Endothelial cell of umbilical vein (primary cell): ENCODE measurements at regions not wholly inside any gene's neighbourhood (a gene's known extent, or its start where the extent isn't known, plus 50 kb on each side); places are given as distances from the start of the nearest gene placed in this dataset.

Source experiments
- BruUV-seq: library from RNA; stranded (reverse); fragments of 400-500 nt; replicated peaks from 2 replicates; lab custom pipeline; 2021; lab: Mats Ljungman, UMichigan
- CTCF ChIA-PET: fragments of 300-600, 350-600 bp; sonication (Branson Sonifier 250); formaldehyde crosslinking; loops from one replicate; lab custom pipeline; 2021; ENCODE audit warnings: antibody characterized with exemption, inconsistent platforms; lab: Charles Lee
- POLR2A ChIA-PET: fragments of 300-600, 350-600 bp; sonication (Branson Sonifier 250); formaldehyde crosslinking; loops from one replicate; lab custom pipeline; 2021; ENCODE audit warnings: antibody characterized with exemption, inconsistent platforms; lab: Charles Lee
- DNase-seq: peaks from one replicate; pipeline ENCODE4 v3.0.0-alpha.2; 2011; ENCODE audit warnings: low read depth, low spot score
- FAIRE-seq: peaks from 2 replicates; lab custom pipeline; 2011; peaks lifted over from hg19 to GRCh38; lab: Jason Lieb, UNC
- H2AFZ ChIP-seq: 2 replicates; pipeline ENCODE4 v1.6.0; 2012; ENCODE audit warnings: low read depth, low read length, control low read depth, inconsistent platforms
- H3K27ac ChIP-seq: 2 replicates; pipeline ENCODE4 v1.5.1; 2011; ENCODE audit warnings: low read depth, mild to moderate bottlenecking, control low read depth, low read length, moderate library complexity; ENCODE audit not compliant: insufficient read depth
- H3K27me3 ChIP-seq, 2 experiments: 2 replicates each; pipeline versions ENCODE4 v1.6.0 to v1.6.1; 2011; ENCODE audit warnings: low read length in 2 of 2, mixed read lengths in 1 of 2; ENCODE audit not compliant: control insufficient read depth in 2 of 2, insufficient read depth in 2 of 2
- H3K36me3 ChIP-seq, 2 experiments: 2 replicates in 1 of 2; 3 replicates in 1 of 2; pipeline ENCODE4 v1.5.1; 2011; ENCODE audit warnings: low read length in 2 of 2, mild to moderate bottlenecking in 1 of 2, moderate library complexity in 1 of 2; ENCODE audit not compliant: control insufficient read depth in 2 of 2, insufficient read depth in 2 of 2; ENCODE audit errors: extremely low read depth in 1 of 2
- H3K4me1 ChIP-seq: 3 replicates; pipeline ENCODE4 v1.5.1; 2011; ENCODE audit warnings: mild to moderate bottlenecking, low read length; ENCODE audit not compliant: control insufficient read depth, insufficient read depth; ENCODE audit errors: extremely low read depth
- H3K4me2 ChIP-seq: 2 replicates; pipeline ENCODE4 v1.6.1; 2011; ENCODE audit warnings: low read length, control low read depth, mixed read lengths; ENCODE audit not compliant: insufficient read depth
- H3K4me3 ChIP-seq, 3 experiments: fragments of 200-600 bp in 1 of 3; sonication (generic), shearing (Covaris generic) in 1 of 3; replicated peaks in 1 of 3; 2 replicates each; pipeline ENCODE4 v1.5.1; 2011 to 2016; ENCODE audit warnings: control low read depth in 3 of 3, low read length in 3 of 3, mild to moderate bottlenecking in 2 of 3, inconsistent platforms in 1 of 3, low read depth in 1 of 3, moderate library complexity in 1 of 3; ENCODE audit not compliant: insufficient read depth in 1 of 3
- H3K79me2 ChIP-seq: 2 replicates; pipeline ENCODE4 v1.6.0; 2012; ENCODE audit warnings: low read length, inconsistent platforms; ENCODE audit not compliant: control insufficient read depth, insufficient read depth
- H3K9ac ChIP-seq: replicated peaks from 2 replicates; pipeline ENCODE3; 2011; ENCODE audit warnings: low read length, control low read depth; ENCODE audit not compliant: insufficient read depth; ENCODE audit errors: extremely low read depth
- H3K9me1 ChIP-seq: replicated peaks from 3 replicates; pipeline ENCODE4 v1.6.0; 2011; ENCODE audit warnings: mild to moderate bottlenecking, low read length; ENCODE audit not compliant: control insufficient read depth, insufficient read depth; ENCODE audit errors: extremely low read depth
- H3K9me3 ChIP-seq: replicated peaks from 2 replicates; pipeline ENCODE4 v1.5.1; 2012; ENCODE audit warnings: low read length, inconsistent platforms; ENCODE audit not compliant: control insufficient read depth, insufficient read depth
- H4K20me1 ChIP-seq: replicated peaks from 2 replicates; pipeline ENCODE3; 2011; ENCODE audit warnings: mild to moderate bottlenecking, low read length; ENCODE audit not compliant: control insufficient read depth, insufficient read depth; ENCODE audit errors: extremely low read depth
- FOS ChIP-seq: IDR thresholded peaks from 2 replicates; pipeline ENCODE4 v1.6.1; 2011; ENCODE audit warnings: mild to moderate bottlenecking, low read length, moderate library complexity, borderline replicate concordance; ENCODE audit not compliant: insufficient read depth
- GATA2 ChIP-seq: IDR thresholded peaks from 2 replicates; pipeline ENCODE4 v1.7.0; 2011; ENCODE audit warnings: low read depth, mild to moderate bottlenecking, moderate library complexity, mixed read lengths, low read length; ENCODE audit not compliant: insufficient read length, insufficient read depth
- JUN ChIP-seq: IDR thresholded peaks from 2 replicates; pipeline ENCODE4 v1.6.1; 2011; ENCODE audit warnings: borderline replicate concordance, low read depth; ENCODE audit not compliant: insufficient read length, insufficient read depth
- POLR2A ChIP-seq: IDR thresholded peaks from 2 replicates; pipeline ENCODE4 v1.6.1; 2012; ENCODE audit warnings: low read depth, mild to moderate bottlenecking, control low read depth, low read length
- POLR2AphosphoS5 ChIP-seq: IDR thresholded peaks from 2 replicates; pipeline ENCODE4 v1.6.1; 2012; ENCODE audit warnings: low read depth, mild to moderate bottlenecking, control low read depth, low read length, moderate library complexity; ENCODE audit not compliant: insufficient read depth
- dilution Hi-C: fragments of 300-500 bp; cut with MboI; formaldehyde crosslinking; loops from one replicate; pipeline ENCODE4 v1.15.0; 2019; ENCODE audit warnings: low sequenced_read_pairs; ENCODE audit not compliant: extremely low pct_ligation_motif_present
- intact Hi-C: fragments of 100-400 bp; cut with micrococcal nuclease; formaldehyde crosslinking; loops from one replicate; pipeline ENCODE4 v1.10.0; 2022
- TF ChIP-seq, protein P1 (sequence below): IDR thresholded peaks from 2 replicates; pipeline ENCODE4 v1.6.1; 2011; ENCODE audit not compliant: insufficient read depth, insufficient read length
- TF ChIP-seq, protein P2 (sequence below), 2 donors: IDR thresholded peaks; 1 replicate in 1 of 2; 2 replicates in 1 of 2; pipeline ENCODE4 v1.5.1; 2011; ENCODE audit warnings: low read length in 2 of 2, mild to moderate bottlenecking in 2 of 2, moderate library complexity in 2 of 2, control low read depth in 1 of 2, inconsistent platforms in 1 of 2, low read depth in 1 of 2; ENCODE audit not compliant: insufficient read depth in 1 of 2; ENCODE audit errors: extremely low read depth in 1 of 2

DNA sequence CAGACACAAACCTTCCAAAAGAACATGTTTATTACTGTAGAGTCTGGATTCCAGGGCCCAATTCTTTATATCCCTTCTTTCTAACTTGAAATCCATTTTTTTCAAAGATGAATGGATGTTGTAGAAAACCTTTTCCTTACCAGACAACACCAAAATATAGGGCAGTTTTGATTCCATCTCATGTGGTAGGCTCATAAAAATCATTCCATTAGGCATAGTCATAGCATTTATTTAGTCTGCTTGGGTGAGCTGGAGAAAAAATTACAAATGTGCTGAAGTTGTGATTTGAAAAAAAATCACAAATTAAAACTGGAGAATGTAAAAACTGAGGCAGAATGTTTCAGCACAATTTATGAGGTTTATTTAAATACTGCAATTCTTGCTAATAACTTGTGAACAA lies 199.3 kb upstream of the TBC1D5 start:
- H2AFZ ChIP-seq: no peak overlapping the region
- H3K9me3 ChIP-seq: no peaks in the 10 kb centered on the region
- no peak overlapping the region for H3K4me3 ChIP-seq
- no peaks in the 10 kb centered on the region for H3K79me2 ChIP-seq
- H3K4me2 ChIP-seq: no peak overlapping the region
- POLR2A ChIA-PET: no interaction called here
- H3K27ac ChIP-seq: no peak overlapping the region
- H3K9ac ChIP-seq: no peak overlapping the region
- dilution Hi-C loops (no loop called here), intact Hi-C loops (no loop called here)
- no peaks in the 10 kb centered on the region for H4K20me1 ChIP-seq
- no peaks in the 10 kb centered on the region for H3K27me3 ChIP-seq
- H3K9me1 ChIP-seq: no peaks in the 10 kb centered on the region
- no peaks in the 10 kb centered on the region for H3K4me1 ChIP-seq
- CTCF ChIA-PET: no interaction called here
- no peaks in the 10 kb centered on the region for H3K36me3 ChIP-seq
- no peak for TF ChIP-seq POLR2A
- DNase-seq (no peak), FAIRE-seq (no peak)
- no TSS peak for BruUV-seq

DNA sequence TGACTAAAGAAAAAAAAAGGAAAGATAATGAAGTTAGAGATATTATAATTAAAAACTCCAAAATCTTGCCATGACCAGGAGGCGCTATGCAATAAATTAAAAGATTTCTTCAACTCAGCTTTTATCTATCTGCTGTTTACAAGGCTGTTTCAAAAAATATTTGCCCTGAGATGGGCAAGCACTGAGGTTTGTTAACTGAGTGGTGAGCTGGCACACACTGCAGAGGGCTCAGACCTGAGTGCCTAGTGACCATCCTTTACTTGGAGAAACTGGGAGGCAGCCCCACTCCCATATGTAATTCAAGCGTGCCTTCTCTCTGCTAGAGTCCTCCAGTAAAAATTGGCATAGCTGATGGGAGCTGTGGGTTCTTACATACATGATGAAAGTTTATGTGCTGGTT lies 198.7 kb upstream of the TBC1D5 start:
- Histone ChIP-seq H2AFZ (no peak overlapping the region), H3K27ac (no peak overlapping the region), H4K20me1 (no peaks in the 10 kb centered on the region), H3K9me3 (no peaks in the 10 kb centered on the region), H3K4me2 (no peak overlapping the region), H3K4me3 (no peak overlapping the region), H3K9ac (no peak overlapping the region), H3K79me2 (no peaks in the 10 kb centered on the region), H3K36me3 (no peaks in the 10 kb centered on the region), H3K4me1 (no peaks in the 10 kb centered on the region), H3K27me3 (no peaks in the 10 kb centered on the region), H3K9me1 (no peaks in the 10 kb centered on the region)
- dilution Hi-C loops: no loop called here
- FAIRE-seq: no peak
- POLR2A ChIA-PET: no interaction called here
- CTCF ChIA-PET: no interaction called here
- intact Hi-C loops: no loop called here
- DNase-seq: no peak
- TF ChIP-seq, protein P1, sequence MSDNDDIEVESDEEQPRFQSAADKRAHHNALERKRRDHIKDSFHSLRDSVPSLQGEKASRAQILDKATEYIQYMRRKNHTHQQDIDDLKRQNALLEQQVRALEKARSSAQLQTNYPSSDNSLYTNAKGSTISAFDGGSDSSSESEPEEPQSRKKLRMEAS: no peak
- no peak for TF ChIP-seq POLR2A
- TF ChIP-seq JUN: no peak
- TF ChIP-seq, protein P2, sequence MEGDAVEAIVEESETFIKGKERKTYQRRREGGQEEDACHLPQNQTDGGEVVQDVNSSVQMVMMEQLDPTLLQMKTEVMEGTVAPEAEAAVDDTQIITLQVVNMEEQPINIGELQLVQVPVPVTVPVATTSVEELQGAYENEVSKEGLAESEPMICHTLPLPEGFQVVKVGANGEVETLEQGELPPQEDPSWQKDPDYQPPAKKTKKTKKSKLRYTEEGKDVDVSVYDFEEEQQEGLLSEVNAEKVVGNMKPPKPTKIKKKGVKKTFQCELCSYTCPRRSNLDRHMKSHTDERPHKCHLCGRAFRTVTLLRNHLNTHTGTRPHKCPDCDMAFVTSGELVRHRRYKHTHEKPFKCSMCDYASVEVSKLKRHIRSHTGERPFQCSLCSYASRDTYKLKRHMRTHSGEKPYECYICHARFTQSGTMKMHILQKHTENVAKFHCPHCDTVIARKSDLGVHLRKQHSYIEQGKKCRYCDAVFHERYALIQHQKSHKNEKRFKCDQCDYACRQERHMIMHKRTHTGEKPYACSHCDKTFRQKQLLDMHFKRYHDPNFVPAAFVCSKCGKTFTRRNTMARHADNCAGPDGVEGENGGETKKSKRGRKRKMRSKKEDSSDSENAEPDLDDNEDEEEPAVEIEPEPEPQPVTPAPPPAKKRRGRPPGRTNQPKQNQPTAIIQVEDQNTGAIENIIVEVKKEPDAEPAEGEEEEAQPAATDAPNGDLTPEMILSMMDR (IDR thresholded peaks at IDR 0.05; ENCODE audit: extremely low read depth in 1 of 2, insufficient read depth in 1 of 2, low read depth in 1 of 2, low read length in 2 of 2): no peak
- no peak for TF ChIP-seq GATA2
- TF ChIP-seq POLR2AphosphoS5: no peak
- no peak for TF ChIP-seq FOS
- BruUV-seq: no TSS peak
